ENCODE measurements at regions not wholly inside any gene's neighbourhood (a gene's known extent, or its start where the extent isn't known, plus 50 kb on each side); places are given as distances from the start of the nearest gene placed in this dataset.

DNA sequence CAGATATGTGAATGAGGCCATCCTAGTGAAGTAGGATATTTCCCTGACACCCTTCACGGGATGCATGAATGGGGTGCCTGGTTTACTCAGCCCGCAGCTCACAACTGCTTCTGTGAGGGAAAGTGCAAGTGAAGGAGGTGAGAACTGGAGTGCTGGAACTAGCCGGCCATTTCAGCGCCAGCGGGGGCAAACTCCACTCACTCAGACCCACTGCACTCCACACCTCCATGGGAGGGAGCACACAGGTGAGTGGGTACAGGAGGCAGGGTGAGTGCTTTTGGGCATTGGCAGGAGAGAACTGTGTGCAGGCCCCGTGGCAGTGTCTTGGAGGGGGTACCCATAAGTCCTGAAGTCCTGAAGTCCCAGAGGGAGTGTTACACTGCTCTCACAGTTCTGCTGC lies 1008.4 kb downstream of the SLC6A15 start:
- Histone ChIP-seq H2BK5ac (ENCODE audit: low read depth, low read length, poor library complexity, severe bottlenecking) (no peak overlapping the region), H3K36me3 (ENCODE audit: control insufficient read depth, insufficient read depth, low read length) (no peaks in the 10 kb centered on the region), H3K14ac (replicated peaks; ENCODE audit: low read depth, low read length) (no peak overlapping the region), H3K9ac (ENCODE audit: low read depth, low read length) (no peak overlapping the region), H3K79me1 (ENCODE audit: low read depth in 1 of 2, low read length in 2 of 2) (no peaks in the 10 kb centered on the region), H3K4me1 (ENCODE audit: control insufficient read depth, insufficient read depth, low read length) (no peaks in the 10 kb centered on the region), H3K27me3 (ENCODE audit: control insufficient read depth, insufficient read depth, low read length) (no peaks in the 10 kb centered on the region), H4K91ac (ENCODE audit: insufficient read depth, low read depth, low read length) (no peak overlapping the region), H2AK5ac (ENCODE audit: low read depth, low read length) (no peak overlapping the region), H3K23ac (ENCODE audit: low read depth, low read length) (no peak overlapping the region), H2BK20ac (ENCODE audit: low read depth, low read length) (no peak overlapping the region), H3K4me3 (ENCODE audit: insufficient read depth, low read depth, low read length) (no peak overlapping the region), H4K5ac (ENCODE audit: low read depth, low read length) (no peak overlapping the region), H3K27ac (ENCODE audit: insufficient read depth, low read length) (no peak overlapping the region), H3K9me1 (ENCODE audit: insufficient read depth, low read length) (no peaks in the 10 kb centered on the region), H4K8ac (ENCODE audit: low read depth in 2 of 2, low read length in 2 of 2) (no peak overlapping the region), H3K4me2 (ENCODE audit: low read depth, low read length) (no peak overlapping the region), H2BK120ac (ENCODE audit: low read depth, low read length) (no peak overlapping the region), H2AFZ (replicated peaks; ENCODE audit: low read length, poor library complexity) (no peak overlapping the region), H2AK9ac (replicated peaks; ENCODE audit: low read depth, low read length, poor library complexity) (no peak overlapping the region), H3K56ac (ENCODE audit: extremely low read depth, insufficient read depth, low read length) (no peak overlapping the region), H3K18ac (ENCODE audit: low read depth, low read length) (no peak overlapping the region), H2BK15ac (ENCODE audit: low read depth, low read length) (no peak overlapping the region), H3K9me3 (ENCODE audit: control insufficient read depth, insufficient read depth, low read length) (no peaks in the 10 kb centered on the region), H3K4ac (ENCODE audit: low read depth, low read length) (no peak overlapping the region), H4K20me1 (ENCODE audit: insufficient read depth, low read length) (no peaks in the 10 kb centered on the region)
- CTCF ChIA-PET = no interaction called here
- in situ Hi-C loops (cut with MboI; ENCODE audit: low sequenced_read_pairs) (no loop called here), dilution Hi-C loops (cut with HindIII; ENCODE audit: low sequenced_read_pairs, unreplicated experiment) (no loop called here), intact Hi-C loops (cut with micrococcal nuclease) (no loop called here)
- WGBS, 2 experiments (ENCODE audit: extremely low coverage in 2 of 2, insufficient read length in 1 of 2) = no CpG with 5 or more reads among the region's 6 CpGs
- POLR2A ChIA-PET (ENCODE audit: unreplicated experiment) = no interaction called here
- BruUV-seq (replicated peaks) = no TSS peak
- DNase-seq (no peak), ATAC-seq (ENCODE audit: low read depth) (no peak)
- no peak for TF ChIP-seq POLR2A (IDR thresholded peaks at IDR 0.05; ENCODE audit: low read depth, low read length)
- TF ChIP-seq RAD21 (IDR thresholded peaks at IDR 0.05; ENCODE audit: low read length) = no peak
- no peak for TF ChIP-seq MAFK (IDR thresholded peaks at IDR 0.05; ENCODE audit: low read depth, low read length)
- TF ChIP-seq, protein P1, sequence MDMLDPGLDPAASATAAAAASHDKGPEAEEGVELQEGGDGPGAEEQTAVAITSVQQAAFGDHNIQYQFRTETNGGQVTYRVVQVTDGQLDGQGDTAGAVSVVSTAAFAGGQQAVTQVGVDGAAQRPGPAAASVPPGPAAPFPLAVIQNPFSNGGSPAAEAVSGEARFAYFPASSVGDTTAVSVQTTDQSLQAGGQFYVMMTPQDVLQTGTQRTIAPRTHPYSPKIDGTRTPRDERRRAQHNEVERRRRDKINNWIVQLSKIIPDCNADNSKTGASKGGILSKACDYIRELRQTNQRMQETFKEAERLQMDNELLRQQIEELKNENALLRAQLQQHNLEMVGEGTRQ (IDR thresholded peaks at IDR 0.05; ENCODE audit: low read depth, low read length) = no peak
- TF ChIP-seq RFX5 (IDR thresholded peaks at IDR 0.05; ENCODE audit: low read depth, low read length) = no peak
- no peak for TF ChIP-seq CEBPB (IDR thresholded peaks at IDR 0.05; ENCODE audit: low read depth, low read length)

Data from IMR-90 (cell line).